ENCODE measurements at regions not wholly inside any gene's neighbourhood (a gene's known extent, or its start where the extent isn't known, plus 50 kb on each side); places are given as distances from the start of the nearest gene placed in this dataset.

DNA sequence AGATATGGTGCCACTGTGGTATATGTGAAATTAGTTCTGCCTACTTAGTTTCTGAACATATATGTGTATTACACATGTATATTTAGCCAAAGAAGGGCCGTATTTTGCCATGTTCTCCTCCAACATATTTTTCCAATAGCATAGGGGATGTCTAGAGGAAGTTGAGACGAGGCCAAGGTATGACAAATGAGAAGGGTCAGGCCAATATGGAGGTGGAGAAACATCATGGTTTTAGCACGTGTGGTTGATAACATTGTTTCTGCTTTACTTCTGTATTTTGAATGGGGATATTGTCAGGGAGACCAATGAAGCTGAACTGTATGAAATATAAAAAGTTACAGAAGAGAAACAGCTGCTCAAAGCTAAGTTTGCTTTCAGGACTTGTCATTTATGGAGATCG, 246.7 kb upstream of the TLL1 start:
- H2AK5ac ChIP-seq (ENCODE audit: insufficient read length, low read length), result no peak overlapping the region
- no peaks in the 10 kb centered on the region for H3K36me3 Mint-ChIP-seq (ENCODE audit: insufficient read depth in 1 of 3, low read depth in 3 of 3)
- DNase-seq, result no peak
- no peak overlapping the region for H3T11ph ChIP-seq (ENCODE audit: low read length)
- H3K4me1 Mint-ChIP-seq, result peaks cover 1 to 3% of the 10 kb centered on the region in 2 experiments; a peak in 3 of 4 replicates
- no peaks in the 10 kb centered on the region for H3K27me3 Mint-ChIP-seq (ENCODE audit: low read depth)
- H2BK5ac ChIP-seq (ENCODE audit: insufficient read length, low read length), result no peak overlapping the region
- TF ChIP-seq, protein P1, sequence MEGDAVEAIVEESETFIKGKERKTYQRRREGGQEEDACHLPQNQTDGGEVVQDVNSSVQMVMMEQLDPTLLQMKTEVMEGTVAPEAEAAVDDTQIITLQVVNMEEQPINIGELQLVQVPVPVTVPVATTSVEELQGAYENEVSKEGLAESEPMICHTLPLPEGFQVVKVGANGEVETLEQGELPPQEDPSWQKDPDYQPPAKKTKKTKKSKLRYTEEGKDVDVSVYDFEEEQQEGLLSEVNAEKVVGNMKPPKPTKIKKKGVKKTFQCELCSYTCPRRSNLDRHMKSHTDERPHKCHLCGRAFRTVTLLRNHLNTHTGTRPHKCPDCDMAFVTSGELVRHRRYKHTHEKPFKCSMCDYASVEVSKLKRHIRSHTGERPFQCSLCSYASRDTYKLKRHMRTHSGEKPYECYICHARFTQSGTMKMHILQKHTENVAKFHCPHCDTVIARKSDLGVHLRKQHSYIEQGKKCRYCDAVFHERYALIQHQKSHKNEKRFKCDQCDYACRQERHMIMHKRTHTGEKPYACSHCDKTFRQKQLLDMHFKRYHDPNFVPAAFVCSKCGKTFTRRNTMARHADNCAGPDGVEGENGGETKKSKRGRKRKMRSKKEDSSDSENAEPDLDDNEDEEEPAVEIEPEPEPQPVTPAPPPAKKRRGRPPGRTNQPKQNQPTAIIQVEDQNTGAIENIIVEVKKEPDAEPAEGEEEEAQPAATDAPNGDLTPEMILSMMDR (conservative IDR thresholded peaks at IDR 0.05), result no peak
- no peak overlapping the region for H2AFZ ChIP-seq (ENCODE audit: low read length)
- H3K4me3 Mint-ChIP-seq, result no peak overlapping the region
- H3K27ac ChIP-seq (ENCODE audit: insufficient read length, low read depth, low read length), result no peak overlapping the region
- H2BK12ac ChIP-seq (ENCODE audit: insufficient read length, low read depth, low read length), result no peak overlapping the region
- no peak overlapping the region for H2BK20ac ChIP-seq (ENCODE audit: low read depth, low read length, poor library complexity, severe bottlenecking)
- H4K91ac ChIP-seq (ENCODE audit: insufficient read length, low read depth, low read length), result no peak overlapping the region
- no peak overlapping the region for H3K9ac ChIP-seq (ENCODE audit: extremely low read depth, insufficient read length, low read length)
- H4K5ac ChIP-seq (ENCODE audit: insufficient read length, low read depth, low read length), result no peak overlapping the region
- H3K4me2 ChIP-seq (ENCODE audit: insufficient read depth, insufficient read length, low read length), result no peak overlapping the region
- no peak overlapping the region for H3K18ac ChIP-seq (ENCODE audit: insufficient read length, low read depth, low read length)
- H3K79me2 ChIP-seq (ENCODE audit: insufficient read depth, low read length), result no peaks in the 10 kb centered on the region
- WGBS (ENCODE audit: extremely low coverage, insufficient read length, low lambda C conversion rate), result no CpG with 5 or more reads among the region's 4 CpGs
- no peak overlapping the region for H3K23ac ChIP-seq (ENCODE audit: insufficient read length, low read depth, low read length)
- H3K23me2 ChIP-seq (ENCODE audit: insufficient read length, low read depth, low read length, poor library complexity, severe bottlenecking), result no peaks in the 10 kb centered on the region
- no peaks in the 10 kb centered on the region for H3K9me3 ChIP-seq (ENCODE audit: control insufficient read depth, low read depth, low read length)
- no peaks in the 10 kb centered on the region for H3K27me3 ChIP-seq (ENCODE audit: insufficient read depth, low read length)
- no peak overlapping the region for H2BK120ac ChIP-seq (ENCODE audit: low read depth, low read length, poor library complexity, severe bottlenecking)
- H3K4ac ChIP-seq (ENCODE audit: low read depth, low read length), result no peak overlapping the region
- no peak overlapping the region for H2BK15ac ChIP-seq (ENCODE audit: low read depth, low read length)
- no peaks in the 10 kb centered on the region for H3K79me1 ChIP-seq (ENCODE audit: insufficient read depth, low read depth, low read length, poor library complexity, severe bottlenecking)
- no peaks in the 10 kb centered on the region for H4K20me1 ChIP-seq (ENCODE audit: control insufficient read depth, insufficient read depth, insufficient read length)
- H3K4me1 ChIP-seq (ENCODE audit: insufficient read depth, low read length), result no peaks in the 10 kb centered on the region
- H3K14ac ChIP-seq (ENCODE audit: insufficient read depth, low read length), result no peak overlapping the region
- H4K8ac ChIP-seq (replicated peaks; ENCODE audit: insufficient read length, low read depth, low read length), result no peak overlapping the region
- H3K56ac ChIP-seq (ENCODE audit: insufficient read length, low read depth, low read length), result no peak overlapping the region
- no peaks in the 10 kb centered on the region for H3K9me3 Mint-ChIP-seq
- H3K27ac Mint-ChIP-seq, result no peak overlapping the region

Data from H9 (cell line).